Naive thymus-derived CD4-positive, alpha-beta T cell (primary cell): ENCODE measurements at regions not wholly inside any gene's neighbourhood (a gene's known extent, or its start where the extent isn't known, plus 50 kb on each side); places are given as distances from the start of the nearest gene placed in this dataset.

ENCODE experiments used
- ATAC-seq: fragments of 150-1000 bp; cut with Tn5 transposase; 2 replicates; pipeline ENCODE4 v1.10.0; 2021; ENCODE audit warnings: mild to moderate bottlenecking, moderate library complexity
- CTCF ChIA-PET: fragments of 350-600 bp; sonication (Branson Sonifier 250); formaldehyde crosslinking; loops from one replicate; lab custom pipeline; 2021; ENCODE audit warnings: antibody characterized with exemption; lab: Charles Lee
- POLR2A ChIA-PET: fragments of 350-600 bp; sonication (Branson Sonifier 250); formaldehyde crosslinking; loops from one replicate; lab custom pipeline; 2021; ENCODE audit warnings: antibody characterized with exemption, inconsistent platforms; lab: Charles Lee
- DNase-seq, 9 donors: peaks; one replicate each; pipeline versions ENCODE4 v3.0.0 to v3.0.0-alpha.2; 2020 to 2022; ENCODE audit warnings: mixed read lengths in 1 of 9
- H3K27ac ChIP-seq: one replicate; pipeline ENCODE4 v1.7.0; 2013; ENCODE audit warnings: mild to moderate bottlenecking, low read depth, low read length, moderate library complexity
- H3K27me3 ChIP-seq, 2 donors: one replicate each; pipeline ENCODE4 v1.7.0; 2013; ENCODE audit warnings: low read length in 2 of 2, mild to moderate bottlenecking in 2 of 2, moderate library complexity in 2 of 2; ENCODE audit not compliant: control insufficient read depth in 2 of 2, insufficient read depth in 2 of 2
- H3K36me3 ChIP-seq, 3 experiments: 1 replicate in 2 of 3; 2 replicates in 1 of 3; pipeline ENCODE4 v1.7.0; 2013; ENCODE audit warnings: low read length in 3 of 3, mild to moderate bottlenecking in 3 of 3, moderate library complexity in 1 of 3; ENCODE audit not compliant: insufficient read depth in 3 of 3, control insufficient read depth in 2 of 3
- H3K4me1 ChIP-seq, 2 donors: one replicate each; pipeline ENCODE4 v1.7.0; 2013; ENCODE audit warnings: low read length in 2 of 2, mild to moderate bottlenecking in 2 of 2, moderate library complexity in 1 of 2; ENCODE audit not compliant: control insufficient read depth in 2 of 2, insufficient read depth in 2 of 2
- H3K4me3 ChIP-seq: 2 replicates; pipeline ENCODE4 v1.7.0; 2013; ENCODE audit warnings: mild to moderate bottlenecking, low read length
- H3K9me3 ChIP-seq, 3 experiments: 1 replicate in 2 of 3; 2 replicates in 1 of 3; pipeline ENCODE4 v1.7.0; 2013; ENCODE audit warnings: low read length in 3 of 3; ENCODE audit not compliant: control insufficient read depth in 2 of 3
- H3K27ac Mint-ChIP-seq, 9 donors: one replicate each; pipeline ENCODE4 v1.8.0; 2020 to 2022; ENCODE audit warnings: mixed read lengths in 9 of 9, mild to moderate bottlenecking in 8 of 9, moderate library complexity in 5 of 9, inconsistent platforms in 2 of 9
- H3K27me3 Mint-ChIP-seq, 5 donors: one replicate each; pipeline ENCODE4 v1.8.0; 2021 to 2022; ENCODE audit warnings: mixed read lengths in 5 of 5, mild to moderate bottlenecking in 1 of 5
- H3K36me3 Mint-ChIP-seq, 5 donors: one replicate each; pipeline ENCODE4 v1.8.0; 2020 to 2022; ENCODE audit warnings: mixed read lengths in 5 of 5, mild to moderate bottlenecking in 3 of 5, inconsistent platforms in 1 of 5
- H3K4me1 Mint-ChIP-seq, 7 donors: one replicate each; pipeline ENCODE4 v1.8.0; 2020 to 2022; ENCODE audit warnings: mixed read lengths in 7 of 7, mild to moderate bottlenecking in 3 of 7, inconsistent platforms in 1 of 7
- H3K4me3 Mint-ChIP-seq, 10 donors: one replicate each; pipeline ENCODE4 v1.8.0; 2020 to 2022; ENCODE audit warnings: mild to moderate bottlenecking in 10 of 10, mixed read lengths in 10 of 10, moderate library complexity in 6 of 10, inconsistent platforms in 2 of 10
- H3K9me3 Mint-ChIP-seq, 11 donors: one replicate each; pipeline ENCODE4 v1.8.0; 2020 to 2022; ENCODE audit warnings: mixed read lengths in 11 of 11, mild to moderate bottlenecking in 4 of 11, inconsistent platforms in 1 of 11, moderate library complexity in 1 of 11
- intact Hi-C, 2 donors: fragments of 100-400 bp; cut with micrococcal nuclease; formaldehyde crosslinking; loops; one replicate each; pipeline ENCODE4 v1.15.1; 2023

GRCh38 chr9:18017136-18017535 is 438.3 kb downstream of the SH3GL2 start:
- no peaks in the 10 kb centered on the region for H3K4me1 Mint-ChIP-seq
- Histone ChIP-seq H3K9me3 (peaks cover 0 to 4% (median 0%) of the 10 kb centered on the region in 3 experiments), H3K27me3 (no peaks in the 10 kb centered on the region), H3K27ac (no peak overlapping the region), H3K4me1 (no peaks in the 10 kb centered on the region), H3K36me3 (no peaks in the 10 kb centered on the region), H3K4me3 (no peak overlapping the region)
- CTCF ChIA-PET: no interaction called here
- no peak for ATAC-seq
- intact Hi-C loops: no loop called here
- peaks cover 0 to 25% (median 11%) of the 10 kb centered on the region in 11 donors for H3K9me3 Mint-ChIP-seq
- H3K4me3 Mint-ChIP-seq: no peak overlapping the region
- no peak for DNase-seq
- H3K27ac Mint-ChIP-seq: no peak overlapping the region
- H3K36me3 Mint-ChIP-seq: no peaks in the 10 kb centered on the region
- H3K27me3 Mint-ChIP-seq: no peaks in the 10 kb centered on the region
- POLR2A ChIA-PET: no interaction called here

GRCh38 chr9:18018221-18018620 is 439.4 kb downstream of the SH3GL2 start:
- POLR2A ChIA-PET: no interaction called here
- Histone ChIP-seq H3K27ac (no peak overlapping the region), H3K9me3 (peaks cover 0 to 4% (median 0%) of the 10 kb centered on the region in 3 experiments), H3K36me3 (no peaks in the 10 kb centered on the region), H3K27me3 (no peaks in the 10 kb centered on the region), H3K4me1 (no peaks in the 10 kb centered on the region), H3K4me3 (no peak overlapping the region)
- DNase-seq: no peak
- no peak for ATAC-seq
- Mint-ChIP-seq H3K27ac (no peak overlapping the region), H3K9me3 (peaks cover 0 to 23% (median 9%) of the 10 kb centered on the region in 11 donors), H3K4me1 (no peaks in the 10 kb centered on the region), H3K4me3 (no peak overlapping the region), H3K36me3 (no peaks in the 10 kb centered on the region), H3K27me3 (no peaks in the 10 kb centered on the region)
- CTCF ChIA-PET: no interaction called here
- intact Hi-C loops: no loop called here

GRCh38 chr9:18018661-18019060 is 439.8 kb downstream of the SH3GL2 start:
- H3K27ac Mint-ChIP-seq: no peak overlapping the region
- intact Hi-C loops: no loop called here
- no peaks in the 10 kb centered on the region for H3K36me3 Mint-ChIP-seq
- no peaks in the 10 kb centered on the region for H3K4me1 Mint-ChIP-seq
- Histone ChIP-seq H3K9me3 (peaks cover 0 to 4% (median 0%) of the 10 kb centered on the region in 3 experiments), H3K4me1 (no peaks in the 10 kb centered on the region), H3K27me3 (no peaks in the 10 kb centered on the region), H3K27ac (no peak overlapping the region), H3K36me3 (no peaks in the 10 kb centered on the region), H3K4me3 (no peak overlapping the region)
- no peak overlapping the region for H3K4me3 Mint-ChIP-seq
- ATAC-seq (no peak), DNase-seq (no peak)
- peaks cover 0 to 23% (median 9%) of the 10 kb centered on the region in 11 donors for H3K9me3 Mint-ChIP-seq
- POLR2A ChIA-PET: no interaction called here
- CTCF ChIA-PET: no interaction called here
- no peaks in the 10 kb centered on the region for H3K27me3 Mint-ChIP-seq

- Mint-ChIP-seq H3K27me3 (no peaks in the 10 kb centered on the region), H3K4me3 (no peak overlapping the region), H3K4me1 (no peaks in the 10 kb centered on the region), H3K36me3 (no peaks in the 10 kb centered on the region), H3K9me3 (peaks cover 0 to 23% (median 9%) of the 10 kb centered on the region in 11 donors), H3K27ac (no peak overlapping the region)
- ChIA-PET POLR2A (no interaction called here), CTCF (no interaction called here)
- ATAC-seq (no peak), DNase-seq (no peak)
- Histone ChIP-seq H3K27me3 (no peaks in the 10 kb centered on the region), H3K4me1 (no peaks in the 10 kb centered on the region), H3K27ac (no peak overlapping the region), H3K4me3 (no peak overlapping the region), H3K9me3 (peaks cover 0 to 4% (median 0%) of the 10 kb centered on the region in 3 experiments), H3K36me3 (no peaks in the 10 kb centered on the region)
- intact Hi-C loops: no loop called here
Measured at GRCh38 chr9:18020121-18020745, 441.4 kb downstream of the SH3GL2 start.

- POLR2A ChIA-PET: no interaction called here
- Histone ChIP-seq H3K4me3 (no peak overlapping the region), H3K27me3 (no peaks in the 10 kb centered on the region), H3K27ac (no peak overlapping the region), H3K4me1 (no peaks in the 10 kb centered on the region), H3K9me3 (peaks cover 0 to 4% (median 0%) of the 10 kb centered on the region in 3 experiments), H3K36me3 (no peaks in the 10 kb centered on the region)
- no peaks in the 10 kb centered on the region for H3K27me3 Mint-ChIP-seq
- H3K4me3 Mint-ChIP-seq: no peak overlapping the region
- no peak overlapping the region for H3K27ac Mint-ChIP-seq
- DNase-seq (no peak), ATAC-seq (no peak)
- H3K36me3 Mint-ChIP-seq: no peaks in the 10 kb centered on the region
- intact Hi-C loops: no loop called here
- H3K4me1 Mint-ChIP-seq: no peaks in the 10 kb centered on the region
- peaks cover 0 to 27% (median 7%) of the 10 kb centered on the region in 11 donors for H3K9me3 Mint-ChIP-seq
- CTCF ChIA-PET: no interaction called here
Measured at GRCh38 chr9:18022642-18023041, 443.8 kb downstream of the SH3GL2 start.

- Mint-ChIP-seq H3K36me3 (no peaks in the 10 kb centered on the region), H3K9me3 (peaks cover 0 to 29% (median 10%) of the 10 kb centered on the region in 11 donors), H3K4me3 (no peak overlapping the region), H3K4me1 (no peaks in the 10 kb centered on the region), H3K27me3 (no peaks in the 10 kb centered on the region), H3K27ac (no peak overlapping the region)
- no peak for ATAC-seq
- DNase-seq: no peak
- Histone ChIP-seq H3K4me3 (no peak overlapping the region), H3K27ac (no peak overlapping the region), H3K27me3 (no peaks in the 10 kb centered on the region), H3K9me3 (peaks cover 0 to 4% (median 0%) of the 10 kb centered on the region in 3 experiments), H3K36me3 (no peaks in the 10 kb centered on the region), H3K4me1 (no peaks in the 10 kb centered on the region)
- ChIA-PET CTCF (no interaction called here), POLR2A (no interaction called here)
- intact Hi-C loops: no loop called here
Measured at GRCh38 chr9:18023332-18023731, 444.5 kb downstream of the SH3GL2 start.

GRCh38 chr9:18032636-18033035 is 441.3 kb upstream of the ADAMTSL1 start:
- no peaks in the 10 kb centered on the region for H3K4me1 ChIP-seq
- no peak for ATAC-seq
- intact Hi-C loops: no loop called here
- Mint-ChIP-seq H3K9me3 (peaks cover 0 to 16% (median 6%) of the 10 kb centered on the region in 11 donors), H3K27ac (no peak overlapping the region), H3K4me1 (no peaks in the 10 kb centered on the region), H3K27me3 (no peaks in the 10 kb centered on the region), H3K4me3 (no peak overlapping the region), H3K36me3 (no peaks in the 10 kb centered on the region)
- no peak for DNase-seq
- H3K9me3 ChIP-seq: peaks cover 0 to 17% (median 0%) of the 10 kb centered on the region in 3 experiments
- no peaks in the 10 kb centered on the region for H3K36me3 ChIP-seq
- POLR2A ChIA-PET: no interaction called here
- H3K4me3 ChIP-seq: no peak overlapping the region
- CTCF ChIA-PET: no interaction called here
- H3K27ac ChIP-seq: no peak overlapping the region
- no peaks in the 10 kb centered on the region for H3K27me3 ChIP-seq
